Activated T-cell treated with anti-CD3 and anti-CD28 coated beads, Interleukin-2, amount 50 U/mL, for 72 hours (primary cell): ENCODE measurements at regions not wholly inside any gene's neighbourhood (a gene's known extent, or its start where the extent isn't known, plus 50 kb on each side); places are given as distances from the start of the nearest gene placed in this dataset.

Source experiments
- ATAC-seq, 2 donors: fragments of 150-1000 bp; cut with Tn5 transposase; replicated peaks in 1 of 2; 2 replicates each; pipeline ENCODE4 v1.10.0; 2021; ENCODE audit warnings: moderate library complexity in 2 of 2, mild to moderate bottlenecking in 1 of 2
- DNase-seq, 2 donors: peaks; one replicate each; pipeline ENCODE4 v3.0.0; 2021 to 2022; ENCODE audit warnings: mixed read lengths in 1 of 2
- H3K27ac Mint-ChIP-seq: one replicate; pipeline ENCODE4 v1.8.0; 2022; ENCODE audit warnings: mild to moderate bottlenecking, moderate library complexity, mixed read lengths
- H3K27me3 Mint-ChIP-seq: one replicate; pipeline ENCODE4 v1.8.0; 2022; ENCODE audit warnings: low read depth, mixed read lengths
- H3K36me3 Mint-ChIP-seq, 2 donors: one replicate each; pipeline ENCODE4 v1.8.0; 2022; ENCODE audit warnings: mixed read lengths in 2 of 2, mild to moderate bottlenecking in 1 of 2; ENCODE audit not compliant: insufficient read depth in 2 of 2
- H3K4me1 Mint-ChIP-seq: one replicate; pipeline ENCODE4 v1.8.0; 2022; ENCODE audit warnings: low read depth, mixed read lengths
- H3K4me3 Mint-ChIP-seq, 2 donors: one replicate each; pipeline ENCODE4 v1.8.0; 2022; ENCODE audit warnings: mild to moderate bottlenecking in 2 of 2, mixed read lengths in 2 of 2, moderate library complexity in 2 of 2
- H3K9me3 Mint-ChIP-seq, 2 donors: one replicate each; pipeline ENCODE4 v1.8.0; 2022; ENCODE audit warnings: mixed read lengths in 2 of 2

DNA sequence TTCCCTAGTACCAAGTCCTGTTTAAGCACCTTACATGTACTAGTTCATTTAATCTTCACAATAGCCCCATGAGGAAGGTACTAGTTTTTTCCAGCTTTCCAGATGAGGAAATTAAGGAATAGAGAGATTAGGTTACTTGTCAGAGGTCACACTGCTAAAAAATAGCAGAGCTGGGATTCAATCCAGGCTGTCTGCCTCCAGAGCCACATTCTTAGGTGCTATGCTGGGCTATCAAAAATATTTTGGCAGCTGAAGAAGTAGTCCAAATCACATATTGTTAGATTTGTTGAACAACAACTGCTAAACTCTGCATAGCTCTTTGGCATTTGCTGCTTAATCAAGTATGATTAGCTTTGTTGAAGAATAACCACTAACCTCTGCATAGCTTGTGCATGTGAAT lies 591.5 kb upstream of the KLF4 start:
- DNase-seq, result no peak
- Mint-ChIP-seq H3K4me3 (no peak overlapping the region), H3K4me1 (no peaks in the 10 kb centered on the region), H3K27ac (no peak overlapping the region), H3K9me3 (peaks cover 5 to 7% of the 10 kb centered on the region in 2 donors), H3K27me3 (no peaks in the 10 kb centered on the region), H3K36me3 (no peaks in the 10 kb centered on the region)
- ATAC-seq, result no peak

DNA sequence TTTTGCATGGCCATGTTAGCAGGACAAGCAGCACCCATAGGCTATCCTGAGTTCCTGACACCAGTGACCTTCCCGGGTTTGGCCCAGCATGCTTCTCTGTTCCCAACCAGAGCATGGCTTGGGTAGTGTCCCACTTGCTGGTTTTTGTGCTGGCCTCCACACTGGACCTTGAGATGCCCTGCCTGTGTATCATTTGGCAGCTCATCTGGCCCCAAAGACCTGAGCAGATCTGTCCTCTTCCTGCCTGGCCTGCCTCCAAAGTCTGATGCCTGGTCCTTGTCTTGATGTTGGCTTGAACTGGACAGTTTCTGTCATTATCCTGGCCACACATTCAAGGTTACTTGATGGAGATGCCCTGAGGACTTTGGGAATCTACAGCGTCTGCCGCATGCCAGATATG lies 590.7 kb upstream of the KLF4 start:
- ATAC-seq (no peak), DNase-seq (no peak)
- Mint-ChIP-seq H3K4me1 (no peaks in the 10 kb centered on the region), H3K4me3 (no peak overlapping the region), H3K27ac (no peak overlapping the region), H3K27me3 (no peaks in the 10 kb centered on the region), H3K36me3 (no peaks in the 10 kb centered on the region), H3K9me3 (peaks cover 5 to 7% of the 10 kb centered on the region in 2 donors)

DNA sequence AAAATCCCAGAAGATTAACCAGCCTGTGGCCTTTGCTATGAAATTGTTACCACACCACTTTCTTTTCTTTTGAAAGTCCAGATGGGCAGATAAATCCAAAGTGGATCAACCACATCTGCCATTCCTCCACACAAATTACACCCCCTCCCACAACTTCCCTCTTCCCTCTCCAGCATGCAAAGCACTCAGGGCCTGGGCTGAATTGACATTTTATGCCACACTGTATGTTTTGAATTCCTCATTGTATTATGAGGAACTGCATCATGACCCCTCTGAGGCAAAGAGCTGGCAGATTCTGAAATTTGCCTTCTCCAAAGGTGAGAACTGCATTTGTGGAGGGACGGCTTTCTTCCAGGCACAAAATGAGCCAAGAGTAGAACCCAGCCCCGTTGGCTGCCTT lies 589.2 kb upstream of the KLF4 start:
- H3K9me3 Mint-ChIP-seq, result peaks cover 5% of the 10 kb centered on the region in 2 donors
- DNase-seq, result no peak
- no peak overlapping the region for H3K4me3 Mint-ChIP-seq
- H3K27ac Mint-ChIP-seq, result no peak overlapping the region
- H3K36me3 Mint-ChIP-seq, result no peaks in the 10 kb centered on the region
- H3K4me1 Mint-ChIP-seq, result no peaks in the 10 kb centered on the region
- no peaks in the 10 kb centered on the region for H3K27me3 Mint-ChIP-seq
- no peak for ATAC-seq

DNA sequence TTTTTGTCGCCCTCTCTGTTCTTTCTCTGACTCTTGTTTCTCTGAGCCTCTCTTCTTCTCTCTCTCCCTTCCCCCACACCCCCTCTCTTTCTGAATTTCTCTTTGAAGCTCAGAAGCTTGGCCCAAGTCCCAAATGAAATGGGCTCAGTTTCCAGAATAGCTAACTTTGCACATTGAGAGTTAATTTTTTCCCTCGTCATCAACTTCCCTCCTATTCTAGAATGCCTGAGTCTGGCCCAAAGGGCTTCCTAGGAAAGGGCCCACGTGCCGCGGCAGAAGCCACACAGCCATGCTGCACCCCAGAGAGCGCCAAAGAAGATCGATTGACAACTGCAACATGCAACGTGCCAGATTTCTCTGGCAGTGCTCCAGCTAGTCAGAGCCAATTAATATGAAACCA lies 588.8 kb upstream of the KLF4 start:
- Mint-ChIP-seq H3K4me1 (no peaks in the 10 kb centered on the region), H3K4me3 (no peak overlapping the region), H3K27ac (no peak overlapping the region), H3K27me3 (no peaks in the 10 kb centered on the region), H3K9me3 (peaks cover 4 to 5% of the 10 kb centered on the region in 2 donors), H3K36me3 (no peaks in the 10 kb centered on the region)
- no peak for ATAC-seq
- DNase-seq, result no peak

DNA sequence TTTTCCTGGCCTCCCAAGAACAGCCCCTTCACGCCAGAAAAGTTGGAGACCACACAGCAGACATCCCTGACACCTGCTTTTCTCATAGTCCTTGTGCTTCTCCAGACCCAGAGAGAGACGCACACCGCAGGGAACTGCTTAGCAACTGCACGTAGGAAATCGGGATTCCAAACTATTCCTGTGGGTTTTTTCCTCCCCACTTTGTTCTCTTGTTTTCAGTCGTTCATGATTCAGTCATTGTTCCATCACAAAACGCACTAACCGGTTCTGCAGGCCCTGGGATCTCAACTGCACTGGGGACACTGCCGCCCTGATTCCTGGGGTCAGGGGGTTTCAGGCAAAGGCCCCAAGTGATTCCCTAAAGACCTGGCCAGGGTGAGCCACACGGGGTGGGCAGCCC lies 588.0 kb upstream of the KLF4 start:
- H3K27ac Mint-ChIP-seq, result no peak overlapping the region
- H3K36me3 Mint-ChIP-seq, result no peaks in the 10 kb centered on the region
- H3K27me3 Mint-ChIP-seq, result no peaks in the 10 kb centered on the region
- ATAC-seq, result no peak
- DNase-seq, result no peak
- H3K4me1 Mint-ChIP-seq, result no peaks in the 10 kb centered on the region
- H3K9me3 Mint-ChIP-seq, result peaks cover 4 to 5% of the 10 kb centered on the region in 2 donors
- H3K4me3 Mint-ChIP-seq, result no peak overlapping the region

DNA sequence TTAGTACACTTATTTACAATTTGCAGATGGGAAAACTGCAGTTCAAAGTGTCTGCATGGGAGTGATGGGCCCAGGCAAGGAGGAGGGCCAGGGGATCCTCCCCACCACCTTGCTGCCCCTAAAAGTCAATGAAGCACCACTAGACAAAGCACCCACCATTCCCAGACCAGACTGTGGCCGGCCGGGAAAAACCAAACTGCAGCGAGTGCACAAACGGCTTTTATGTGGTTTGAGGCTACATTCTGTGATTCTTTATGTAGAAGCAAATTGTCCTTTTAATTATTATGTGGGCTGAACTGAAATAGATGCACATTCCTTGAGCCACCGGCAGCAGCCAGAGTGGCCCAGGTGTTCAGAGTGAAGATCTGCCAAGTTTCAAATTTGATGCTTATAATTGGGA lies 585.3 kb upstream of the KLF4 start:
- H3K4me1 Mint-ChIP-seq, result no peaks in the 10 kb centered on the region
- DNase-seq (no peak), ATAC-seq (no peak)
- H3K36me3 Mint-ChIP-seq, result no peaks in the 10 kb centered on the region
- H3K27ac Mint-ChIP-seq, result no peak overlapping the region
- H3K4me3 Mint-ChIP-seq, result no peak overlapping the region
- peaks cover 4 to 5% of the 10 kb centered on the region in 2 donors for H3K9me3 Mint-ChIP-seq
- no peaks in the 10 kb centered on the region for H3K27me3 Mint-ChIP-seq

DNA sequence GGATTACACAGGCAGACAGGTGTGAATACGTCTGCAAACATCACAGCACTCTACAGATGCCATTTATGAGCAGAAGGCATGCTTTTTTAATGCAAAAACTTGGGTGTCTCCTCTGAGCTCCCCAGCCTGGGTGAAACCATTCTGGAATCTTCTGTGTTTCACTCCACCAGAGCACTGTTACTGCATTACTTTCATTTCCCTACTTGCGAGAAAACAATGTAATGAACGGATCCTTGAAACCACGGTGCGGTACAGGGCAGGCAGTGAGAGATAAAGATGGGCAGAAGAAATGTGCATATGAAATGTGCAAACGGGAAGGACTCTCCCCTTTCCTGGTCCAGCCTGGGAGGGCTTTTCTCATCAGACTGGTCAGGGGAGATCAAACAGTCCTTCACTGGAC lies 584.3 kb upstream of the KLF4 start:
- ATAC-seq, result no peak
- no peak overlapping the region for H3K27ac Mint-ChIP-seq
- no peaks in the 10 kb centered on the region for H3K4me1 Mint-ChIP-seq

DNA sequence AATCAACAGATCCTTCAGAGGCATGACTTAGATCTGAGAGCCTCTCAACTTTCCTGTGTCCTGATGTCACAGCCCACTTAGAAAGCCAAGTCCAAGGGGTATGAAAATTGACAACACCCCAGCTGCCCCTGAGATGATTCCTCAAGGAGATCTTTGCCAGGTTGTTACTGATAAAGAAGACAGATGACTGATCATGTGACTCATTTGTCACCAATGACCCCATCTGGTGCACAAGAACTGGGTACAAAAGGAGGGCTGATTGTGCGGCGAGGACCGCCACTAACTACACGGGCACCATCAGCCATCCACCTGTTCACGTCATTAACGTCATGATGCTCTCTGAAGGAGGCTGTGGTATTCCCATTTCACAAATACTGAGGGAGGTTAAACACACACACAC lies 583.2 kb upstream of the KLF4 start:
- Mint-ChIP-seq H3K27me3 (no peaks in the 10 kb centered on the region), H3K4me3 (no peak overlapping the region), H3K36me3 (no peaks in the 10 kb centered on the region), H3K4me1 (no peaks in the 10 kb centered on the region), H3K9me3 (peaks cover 0 to 1% of the 10 kb centered on the region in 2 donors), H3K27ac (no peak overlapping the region)
- ATAC-seq (no peak), DNase-seq (no peak)

More for the DNA sequence above, 584.3 kb upstream of the KLF4 start:
- no peak overlapping the region for H3K4me3 Mint-ChIP-seq
- H3K9me3 Mint-ChIP-seq, result peaks cover 4 to 5% of the 10 kb centered on the region in 2 donors
- no peak for DNase-seq
- no peaks in the 10 kb centered on the region for H3K36me3 Mint-ChIP-seq
- H3K27me3 Mint-ChIP-seq, result no peaks in the 10 kb centered on the region

DNA sequence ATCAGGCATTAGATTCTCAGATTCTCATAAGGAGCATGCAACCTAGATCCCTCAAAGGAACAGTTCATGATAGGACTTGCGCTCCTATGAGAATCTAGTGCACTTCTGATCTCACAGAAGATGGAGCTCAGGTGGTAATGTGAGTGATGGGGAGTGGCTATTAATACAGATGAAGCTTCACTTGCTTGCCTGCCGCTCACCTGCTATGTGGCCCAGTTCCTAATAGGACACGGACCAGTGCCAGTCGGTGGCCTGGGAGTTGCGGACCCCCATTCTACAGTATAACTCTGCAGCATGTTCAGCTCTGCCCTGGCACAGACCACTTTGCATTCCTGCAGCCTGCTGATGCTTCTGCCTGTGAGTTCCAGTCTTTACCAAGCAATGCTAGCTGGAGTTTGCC lies 581.3 kb upstream of the KLF4 start:
- no peak overlapping the region for H3K27ac Mint-ChIP-seq
- no peaks in the 10 kb centered on the region for H3K27me3 Mint-ChIP-seq
- H3K4me3 Mint-ChIP-seq, result no peak overlapping the region
- peaks cover 0 to 6% of the 10 kb centered on the region in 2 donors for H3K9me3 Mint-ChIP-seq
- H3K4me1 Mint-ChIP-seq, result no peaks in the 10 kb centered on the region
- DNase-seq (no peak), ATAC-seq (no peak)
- H3K36me3 Mint-ChIP-seq, result no peaks in the 10 kb centered on the region

DNA sequence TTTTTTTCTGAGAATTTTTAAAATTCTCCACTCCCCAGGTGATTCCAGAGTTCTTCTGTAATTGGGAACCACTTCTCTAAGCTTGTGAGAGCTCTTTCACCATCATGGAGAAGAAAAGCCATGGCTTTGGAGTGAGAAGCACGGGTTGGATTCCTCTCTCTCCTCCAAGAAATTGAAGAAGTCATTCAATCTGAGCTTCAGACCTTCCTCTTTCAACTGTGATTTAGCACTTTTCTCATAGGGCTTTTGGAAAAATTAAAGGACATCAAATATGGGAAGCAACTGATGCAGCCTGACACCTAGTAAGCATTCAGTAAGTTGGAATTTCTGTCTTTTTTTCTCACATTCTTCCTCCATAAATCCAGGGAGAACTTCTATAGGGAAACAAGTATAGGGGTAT lies 580.4 kb upstream of the KLF4 start:
- H3K36me3 Mint-ChIP-seq, result no peaks in the 10 kb centered on the region
- no peaks in the 10 kb centered on the region for H3K27me3 Mint-ChIP-seq
- no peaks in the 10 kb centered on the region for H3K4me1 Mint-ChIP-seq
- no peak overlapping the region for H3K4me3 Mint-ChIP-seq
- ATAC-seq (no peak), DNase-seq (no peak)
- no peak overlapping the region for H3K27ac Mint-ChIP-seq
- H3K9me3 Mint-ChIP-seq, result peaks cover 0 to 6% of the 10 kb centered on the region in 2 donors

DNA sequence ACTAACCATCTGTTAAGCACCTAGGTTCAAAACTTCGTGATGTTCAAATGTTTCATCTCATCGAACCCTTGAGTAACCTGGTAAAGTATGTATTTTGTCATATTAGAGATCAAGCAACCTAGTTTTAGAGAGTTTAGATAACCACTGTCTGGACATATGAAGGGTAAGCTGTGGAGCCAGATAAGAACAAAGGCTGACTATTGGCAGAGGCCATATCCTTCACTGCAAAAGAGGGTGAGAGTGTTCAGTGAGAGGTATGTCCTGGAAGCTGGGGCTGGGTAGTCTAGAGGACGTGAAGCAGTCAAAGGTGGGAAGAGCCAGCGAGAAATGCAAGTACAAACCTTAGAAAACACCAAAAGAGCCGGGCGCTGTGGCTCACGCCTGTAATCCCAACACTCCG lies 573.1 kb upstream of the KLF4 start:
- DNase-seq, result no peak
- Mint-ChIP-seq H3K27ac (no peak overlapping the region), H3K4me3 (no peak overlapping the region)

DNA sequence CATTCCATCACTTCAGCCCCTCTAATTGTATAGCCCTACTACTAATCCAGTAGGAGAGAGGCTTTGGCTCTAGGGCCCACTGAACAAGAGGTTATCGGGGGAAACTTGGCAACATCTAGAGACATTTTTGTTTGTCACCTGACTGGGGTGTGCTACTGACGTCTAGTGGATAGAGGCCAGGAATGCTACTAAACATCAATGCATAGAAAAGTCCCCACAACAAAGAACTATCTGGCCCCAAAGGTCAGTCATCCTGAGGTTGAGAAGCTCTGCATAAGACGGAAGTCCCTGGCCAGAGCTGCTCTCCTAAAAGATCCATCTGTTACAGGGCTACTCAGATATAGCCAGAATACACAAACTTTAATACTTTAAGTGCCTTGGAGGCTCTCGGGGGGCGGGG lies 570.6 kb upstream of the KLF4 start:
- H3K9me3 Mint-ChIP-seq, result peaks cover 9 to 11% of the 10 kb centered on the region in 2 donors
- H3K4me1 Mint-ChIP-seq, result no peaks in the 10 kb centered on the region
- H3K27ac Mint-ChIP-seq, result no peak overlapping the region
- ATAC-seq (no peak), DNase-seq (no peak)
- H3K4me3 Mint-ChIP-seq, result no peak overlapping the region
- H3K36me3 Mint-ChIP-seq, result peaks cover 0 to 3% of the 10 kb centered on the region in 2 donors
- no peaks in the 10 kb centered on the region for H3K27me3 Mint-ChIP-seq

More for the DNA sequence above, 573.1 kb upstream of the KLF4 start:
- Mint-ChIP-seq H3K4me1 (no peaks in the 10 kb centered on the region), H3K36me3 (peaks cover 0 to 3% of the 10 kb centered on the region in 2 donors), H3K9me3 (peaks cover 11 to 15% of the 10 kb centered on the region in 2 donors), H3K27me3 (no peaks in the 10 kb centered on the region)
- ATAC-seq, result no peak

DNA sequence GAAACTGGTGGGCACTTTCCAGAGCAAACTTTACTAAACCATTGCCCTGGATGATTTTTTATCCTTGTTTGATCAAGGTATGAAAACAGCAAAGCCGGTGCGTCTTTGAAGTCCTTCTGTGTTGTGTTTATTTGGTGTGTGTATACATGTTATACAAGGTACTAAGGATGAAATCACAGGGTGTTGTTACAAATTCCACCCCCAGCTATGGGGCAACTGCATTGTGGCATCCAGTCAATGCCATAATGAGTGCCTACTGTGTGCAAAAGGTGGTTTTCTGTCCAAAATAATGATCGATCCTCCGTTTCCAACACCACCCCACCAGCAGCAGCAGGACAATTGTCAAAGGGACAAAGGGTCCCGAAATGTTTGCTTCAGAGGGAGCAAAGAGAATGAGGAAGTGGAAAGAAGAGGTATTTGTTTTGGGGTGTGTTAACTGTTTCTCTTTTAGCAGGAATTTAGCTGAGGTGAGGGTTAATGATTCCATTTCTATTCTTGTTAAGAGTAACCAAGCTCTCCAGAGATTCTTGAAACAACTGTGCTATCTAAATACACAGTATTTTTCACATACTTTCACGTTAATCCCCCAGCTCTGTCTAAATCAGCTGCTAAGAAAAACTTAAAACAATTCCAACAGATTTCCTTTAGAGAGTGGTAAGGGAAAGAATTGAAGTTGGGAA lies 568.7 kb upstream of the KLF4 start:
- Mint-ChIP-seq H3K4me1 (no peaks in the 10 kb centered on the region), H3K4me3 (no peak overlapping the region), H3K27me3 (no peaks in the 10 kb centered on the region), H3K36me3 (peaks cover 0 to 3% of the 10 kb centered on the region in 2 donors), H3K9me3 (peaks cover 10 to 11% of the 10 kb centered on the region in 2 donors), H3K27ac (no peak overlapping the region)
- DNase-seq, result no peak
- ATAC-seq, result no peak

DNA sequence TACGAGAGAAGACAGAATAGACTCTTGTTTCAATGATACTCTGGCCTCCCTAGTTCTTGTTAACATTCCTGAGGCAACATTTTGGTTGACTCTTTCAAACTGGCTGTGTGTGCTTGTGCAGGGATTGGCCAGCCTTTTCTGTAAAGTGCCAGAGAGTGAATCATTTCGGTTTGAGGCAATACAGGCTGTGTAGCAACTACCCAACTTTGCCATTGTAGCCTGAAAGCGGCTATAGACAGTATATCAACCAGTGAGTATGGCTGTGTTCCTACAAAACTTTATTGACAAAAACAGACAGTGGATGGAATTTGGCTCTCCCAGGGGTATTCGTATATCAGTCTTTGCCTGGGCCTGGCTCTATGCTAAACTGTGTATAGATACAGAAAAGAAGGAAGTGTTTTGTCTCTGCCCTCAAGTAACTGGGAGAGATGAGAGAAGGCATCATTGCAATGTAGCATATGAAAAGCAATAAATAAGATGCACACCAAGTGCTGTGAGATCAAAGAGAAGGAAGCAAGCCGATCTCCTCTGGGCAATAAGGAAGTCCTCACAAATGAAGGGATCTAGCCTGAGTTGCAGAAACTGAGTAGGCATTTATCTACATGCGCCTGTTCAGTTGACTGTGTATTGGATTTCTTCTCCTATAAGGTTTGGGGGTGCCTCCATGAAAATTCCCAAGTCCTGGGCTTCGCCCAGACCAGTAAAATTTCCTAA lies 568.0 kb upstream of the KLF4 start:
- ATAC-seq (no peak), DNase-seq (no peak)
- peaks cover 0 to 1% of the 10 kb centered on the region in 2 donors for H3K36me3 Mint-ChIP-seq
- no peaks in the 10 kb centered on the region for H3K4me1 Mint-ChIP-seq
- H3K9me3 Mint-ChIP-seq, result peaks cover 8% of the 10 kb centered on the region in 2 donors
- H3K4me3 Mint-ChIP-seq, result no peak overlapping the region
- no peaks in the 10 kb centered on the region for H3K27me3 Mint-ChIP-seq
- H3K27ac Mint-ChIP-seq, result no peak overlapping the region
